RPMI8226 (cell line): ENCODE measurements at regions not wholly inside any gene's neighbourhood (a gene's known extent, or its start where the extent isn't known, plus 50 kb on each side); places are given as distances from the start of the nearest gene placed in this dataset.

Experiments
- DNase-seq: peaks from one replicate; pipeline ENCODE4 v3.0.0-alpha.2; 2015

GRCh38 chr9:68648971-68649370, 56.1 kb upstream of the PIP5K1B start:
- DNase-seq = peak; percentile 59

DNA sequence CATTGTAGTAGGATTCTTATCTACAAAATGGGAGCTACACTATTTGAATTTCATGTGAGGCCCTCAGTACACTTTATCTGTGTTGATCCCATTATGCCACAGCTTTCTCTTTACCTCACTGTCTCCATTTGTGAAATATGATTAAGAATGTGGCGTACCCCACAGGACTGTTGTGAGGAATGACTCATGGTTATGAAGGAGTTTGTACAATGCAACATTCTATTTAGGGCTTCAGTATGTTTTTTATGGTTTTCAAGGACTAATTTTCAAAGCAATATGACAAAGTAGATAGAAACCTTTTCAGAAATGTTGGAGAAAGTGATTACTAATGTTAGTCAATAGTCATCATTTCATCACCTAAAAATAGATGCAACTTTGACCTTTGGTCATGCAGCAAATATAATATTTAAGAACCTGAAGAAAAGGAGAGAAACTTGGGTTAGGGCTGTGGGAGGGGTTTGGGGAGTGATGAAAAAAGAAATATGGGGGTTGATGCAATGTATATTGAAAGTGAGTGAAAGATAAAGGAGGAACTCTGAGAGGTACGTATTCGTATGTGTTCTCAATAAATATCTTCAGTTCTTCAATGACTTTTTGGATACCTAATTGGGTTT, 53.7 kb upstream of the PIP5K1B start:
- no peak for DNase-seq

- DNase-seq = no peak
These were observed 51.9 kb upstream of the PIP5K1B start for GRCh38 chr9:68653141-68653595.

DNA sequence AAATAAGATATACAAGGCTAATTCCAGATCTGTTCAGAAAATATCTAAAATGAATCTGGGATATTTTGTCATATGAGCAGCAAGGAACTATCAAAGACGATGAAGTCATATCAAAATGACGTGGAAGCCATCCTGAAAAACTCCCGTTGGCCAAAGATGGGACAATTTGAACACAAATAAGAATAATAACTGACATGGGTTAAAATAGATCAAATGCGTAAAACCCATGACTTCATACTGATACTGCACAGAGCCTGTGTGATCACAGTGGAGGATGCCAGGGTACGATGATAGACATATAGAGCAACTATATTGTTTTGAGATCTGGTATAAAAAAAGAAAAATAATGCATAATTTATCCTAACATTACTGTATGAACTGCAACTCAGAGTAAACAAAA, 51.0 kb upstream of the PIP5K1B start:
- no peak for DNase-seq
